OCI-LY7 (cell line): ENCODE measurements at regions not wholly inside any gene's neighbourhood (a gene's known extent, or its start where the extent isn't known, plus 50 kb on each side); places are given as distances from the start of the nearest gene placed in this dataset.

ENCODE experiments used
- BruUV-seq: library from RNA; stranded (reverse); fragments of 400-500 nt; replicated peaks from 2 replicates; lab custom pipeline; 2021; lab: Mats Ljungman, UMichigan
- CTCF ChIA-PET: fragments of 300-600 bp; sonication (Branson Sonifier 250); formaldehyde crosslinking; loops from one replicate; lab custom pipeline; 2022; ENCODE audit warnings: antibody characterized with exemption; ENCODE audit not compliant: unreplicated experiment; lab: Charles Lee
- POLR2A ChIA-PET: fragments of 300-600 bp; sonication (Branson Sonifier 250); formaldehyde crosslinking; loops from one replicate; lab custom pipeline; 2022; ENCODE audit warnings: antibody characterized with exemption; lab: Charles Lee
- DNase-seq: peaks from one replicate; pipeline ENCODE4 v3.0.0-alpha.2; 2015; ENCODE audit warnings: low spot score
- H2AFZ ChIP-seq: fragments of 200-600 bp; sonication (generic), shearing (Covaris generic); 2 replicates; pipeline ENCODE4 v1.6.1; 2014; ENCODE audit warnings: mild to moderate bottlenecking, antibody characterized with exemption, low read length, moderate library complexity
- H3K27ac ChIP-seq: fragments of 200-600 bp; sonication (generic); 2 replicates; pipeline ENCODE4 v1.5.1; 2014; ENCODE audit warnings: mixed run types, low read depth, mild to moderate bottlenecking, moderate library complexity, low read length, inconsistent platforms; ENCODE audit not compliant: poor library complexity, severe bottlenecking
- H3K36me3 ChIP-seq: fragments of 200-600 bp; sonication (generic); 2 replicates; pipeline ENCODE4 v1.6.1; 2014; ENCODE audit warnings: mild to moderate bottlenecking, antibody characterized with exemption, low read length, moderate library complexity, mixed read lengths; ENCODE audit not compliant: insufficient read depth
- H3K4me1 ChIP-seq: fragments of 200-600 bp; sonication (generic); 2 replicates; pipeline ENCODE4 v1.5.1; 2014; ENCODE audit warnings: mild to moderate bottlenecking, low read length; ENCODE audit not compliant: insufficient read depth, poor library complexity, severe bottlenecking
- H3K4me2 ChIP-seq: fragments of 200-600 bp; sonication (generic); 2 replicates; pipeline ENCODE4 v1.6.1; 2014; ENCODE audit warnings: mild to moderate bottlenecking, low read length
- H3K4me3 ChIP-seq: fragments of 200-600 bp; sonication (generic); 2 replicates; pipeline ENCODE4 v1.5.1; 2014; ENCODE audit warnings: mild to moderate bottlenecking, low read depth, low read length; ENCODE audit not compliant: poor library complexity, severe bottlenecking
- H3K79me2 ChIP-seq: fragments of 200-600 bp; sonication (generic); 2 replicates; pipeline ENCODE4 v1.6.1; 2016; ENCODE audit warnings: low read depth, mild to moderate bottlenecking, low read length, moderate library complexity, mixed read lengths; ENCODE audit not compliant: insufficient read depth
- H3K9me2 ChIP-seq: fragments of 200-600 bp; sonication (generic); 2 replicates; pipeline ENCODE4 v1.6.1; 2016; ENCODE audit warnings: mild to moderate bottlenecking, low read length, mixed read lengths; ENCODE audit not compliant: insufficient read depth
- H3K9me3 ChIP-seq: fragments of 200-600 bp; sonication (generic); 2 replicates; pipeline ENCODE4 v1.6.1; 2014; ENCODE audit warnings: mild to moderate bottlenecking, mixed run types, low read length, mixed read lengths
- H4K20me1 ChIP-seq: fragments of 200-600 bp; sonication (generic); 2 replicates; pipeline ENCODE4 v1.6.1; 2014; ENCODE audit warnings: mild to moderate bottlenecking, antibody characterized with exemption, low read length, moderate library complexity, mixed read lengths; ENCODE audit not compliant: insufficient read depth
- CTCF ChIP-seq: fragments of 200-600 bp; sonication (generic); conservative IDR thresholded peaks from 2 replicates; pipeline ENCODE4 v1.5.1; 2014; ENCODE audit warnings: mild to moderate bottlenecking, antibody characterized with exemption, low read length, moderate library complexity, mixed read lengths
- EZH2phosphoT487 ChIP-seq: fragments of 200-600 bp; sonication (generic); IDR thresholded peaks from 2 replicates; pipeline ENCODE4 v1.6.1; 2018; ENCODE audit warnings: low read depth, borderline replicate concordance, mild to moderate bottlenecking, mixed run types, antibody characterized with exemption, low read length, moderate library complexity, mixed read lengths
- intact Hi-C: fragments of 100-400 bp; cut with micrococcal nuclease; formaldehyde crosslinking; loops from one replicate; pipeline ENCODE4 v1.10.0; 2022; ENCODE audit not compliant: unreplicated experiment

- no peak for TF ChIP-seq CTCF
- TF ChIP-seq EZH2phosphoT487 = no peak
- no peak overlapping the region for H3K4me2 ChIP-seq
- no peaks in the 10 kb centered on the region for H3K9me2 ChIP-seq
- no peaks in the 10 kb centered on the region for H3K9me3 ChIP-seq
- no TSS peak for BruUV-seq
- intact Hi-C loops = no loop called here
- H2AFZ ChIP-seq = no peak overlapping the region
- no peaks in the 10 kb centered on the region for H3K4me1 ChIP-seq
- H4K20me1 ChIP-seq = no peaks in the 10 kb centered on the region
- no peak for DNase-seq
- CTCF ChIA-PET = no interaction called here
- H3K4me3 ChIP-seq = no peak overlapping the region
- no peaks in the 10 kb centered on the region for H3K79me2 ChIP-seq
- POLR2A ChIA-PET = no interaction called here
- H3K27ac ChIP-seq = no peak overlapping the region
- H3K36me3 ChIP-seq = no peaks in the 10 kb centered on the region
These were observed 427.1 kb upstream of the NR2F2 start for GRCh38 chr15:95903352-95903751.

GRCh38 chr15:95910643-95911212, 419.8 kb upstream of the NR2F2 start:
- Histone ChIP-seq H3K4me3 (no peak overlapping the region), H3K9me2 (no peaks in the 10 kb centered on the region), H3K27ac (no peak overlapping the region), H3K9me3 (no peaks in the 10 kb centered on the region), H3K79me2 (no peaks in the 10 kb centered on the region), H3K4me1 (no peaks in the 10 kb centered on the region), H2AFZ (no peak overlapping the region), H3K4me2 (no peak overlapping the region), H4K20me1 (no peaks in the 10 kb centered on the region), H3K36me3 (no peaks in the 10 kb centered on the region)
- CTCF ChIA-PET = no interaction called here
- intact Hi-C loops = no loop called here
- TF ChIP-seq EZH2phosphoT487 (no peak), CTCF (no peak)
- no TSS peak for BruUV-seq
- POLR2A ChIA-PET = no interaction called here
- DNase-seq = no peak

GRCh38 chr15:95911570-95912279, 418.8 kb upstream of the NR2F2 start:
- no peak for TF ChIP-seq EZH2phosphoT487
- TF ChIP-seq CTCF = no peak
- H2AFZ ChIP-seq = no peak overlapping the region
- no peak for DNase-seq
- H3K9me2 ChIP-seq = no peaks in the 10 kb centered on the region
- no peaks in the 10 kb centered on the region for H3K36me3 ChIP-seq
- no peaks in the 10 kb centered on the region for H3K79me2 ChIP-seq
- no peaks in the 10 kb centered on the region for H3K9me3 ChIP-seq
- H3K4me2 ChIP-seq = no peak overlapping the region
- CTCF ChIA-PET = no interaction called here
- H4K20me1 ChIP-seq = no peaks in the 10 kb centered on the region
- no peak overlapping the region for H3K27ac ChIP-seq
- H3K4me3 ChIP-seq = no peak overlapping the region
- intact Hi-C loops = no loop called here
- POLR2A ChIA-PET = no interaction called here
- no TSS peak for BruUV-seq
- H3K4me1 ChIP-seq = no peaks in the 10 kb centered on the region
